H1 (cell line): ENCODE measurements at regions not wholly inside any gene's neighbourhood (a gene's known extent, or its start where the extent isn't known, plus 50 kb on each side); places are given as distances from the start of the nearest gene placed in this dataset.

Source experiments
- CTCF ChIA-PET: fragments of 300-600 bp; sonication (Branson Sonifier 250); formaldehyde crosslinking; loops from one replicate; lab custom pipeline; 2021; ENCODE audit not compliant: partially characterized antibody; lab: Charles Lee
- POLR2A ChIA-PET: fragments of 300-600 bp; sonication (Branson Sonifier 250); formaldehyde crosslinking; loops from one replicate; lab custom pipeline; 2021; ENCODE audit warnings: inconsistent platforms; ENCODE audit not compliant: partially characterized antibody; lab: Charles Lee
- DNase-seq, 2 experiments: peaks; one replicate each; pipeline versions ENCODE4 v3.0.0 to v3.0.0-alpha.2; 2010 to 2022; ENCODE audit warnings: low spot score in 2 of 2, low read depth in 1 of 2, mixed read lengths in 1 of 2
- FAIRE-seq: peaks from 2 replicates; lab custom pipeline; 2011; peaks lifted over from hg19 to GRCh38; lab: Jason Lieb, UNC
- H2AFZ ChIP-seq: 2 replicates; pipeline ENCODE4 v1.8.1; 2012; ENCODE audit warnings: low read length, inconsistent platforms
- H2AK5ac ChIP-seq: 2 replicates; pipeline ENCODE4 v1.6.1; 2013; ENCODE audit warnings: low read depth, low read length
- H2BK120ac ChIP-seq: replicated peaks from 2 replicates; pipeline ENCODE3; 2013; ENCODE audit warnings: low read depth, low read length, inconsistent platforms
- H2BK12ac ChIP-seq: 2 replicates; pipeline ENCODE4 v1.6.1; 2013; ENCODE audit warnings: low read depth, low read length
- H2BK15ac ChIP-seq: 2 replicates; pipeline ENCODE4 v1.6.1; 2013; ENCODE audit warnings: low read length
- H2BK20ac ChIP-seq: 2 replicates; pipeline ENCODE4 v1.6.1; 2013; ENCODE audit warnings: low read length
- H2BK5ac ChIP-seq: 2 replicates; pipeline ENCODE4 v1.6.1; 2013; ENCODE audit warnings: low read depth, low read length
- H3K14ac ChIP-seq: 2 replicates; pipeline ENCODE4 v1.6.1; 2013; ENCODE audit warnings: inconsistent platforms; ENCODE audit not compliant: insufficient read length
- H3K18ac ChIP-seq: 2 replicates; pipeline ENCODE4 v1.6.1; 2013; ENCODE audit warnings: low read length; ENCODE audit errors: extremely low read depth
- H3K23ac ChIP-seq: 2 replicates; pipeline ENCODE4 v1.6.1; 2013; ENCODE audit warnings: inconsistent platforms; ENCODE audit not compliant: insufficient read length
- H3K23me2 ChIP-seq: 2 replicates; pipeline ENCODE4 v1.6.1; 2013; ENCODE audit warnings: low read depth, low read length
- H3K27ac ChIP-seq: 2 replicates; pipeline ENCODE4 v1.6.1; 2011; ENCODE audit warnings: low read depth, low read length, inconsistent platforms
- H3K27me3 ChIP-seq, 4 experiments: replicated peaks in 1 of 4; 1 replicate in 1 of 4; 2 replicates in 3 of 4; pipeline versions ENCODE4 v1.6.1 to v1.8.1; 2011 to 2013; ENCODE audit warnings: low read length in 3 of 4, mild to moderate bottlenecking in 3 of 4, inconsistent platforms in 2 of 4, mixed read lengths in 2 of 4, moderate library complexity in 1 of 4; ENCODE audit not compliant: control insufficient read depth in 3 of 4, insufficient read depth in 3 of 4; ENCODE audit errors: extremely low read depth in 1 of 4
- H3K36me3 ChIP-seq, 4 experiments: 2 replicates each; pipeline versions ENCODE4 v1.6.1 to v1.8.1; 2011 to 2013; ENCODE audit warnings: mild to moderate bottlenecking in 4 of 4, low read length in 3 of 4, moderate library complexity in 2 of 4, control low read depth in 1 of 4, inconsistent platforms in 1 of 4; ENCODE audit not compliant: insufficient read depth in 4 of 4, control insufficient read depth in 2 of 4
- H3K4ac ChIP-seq: replicated peaks from 2 replicates; pipeline ENCODE3; 2013; ENCODE audit warnings: low read length, low read depth, mixed read lengths, inconsistent platforms; ENCODE audit not compliant: insufficient read length
- H3K4me1 ChIP-seq, 4 experiments: replicated peaks in 1 of 4; 1 replicate in 1 of 4; 2 replicates in 3 of 4; pipeline versions ENCODE4 v1.6.1 to v1.8.1; 2011 to 2013; ENCODE audit warnings: low read length in 3 of 4, inconsistent platforms in 2 of 4, mixed read lengths in 1 of 4; ENCODE audit not compliant: insufficient read depth in 4 of 4, control insufficient read depth in 3 of 4
- H3K4me2 ChIP-seq, 2 experiments: 2 replicates each; pipeline versions ENCODE4 v1.6.1 to v1.8.1; 2011 to 2013; ENCODE audit warnings: low read depth in 2 of 2, low read length in 2 of 2, control low read depth in 1 of 2, inconsistent platforms in 1 of 2, mild to moderate bottlenecking in 1 of 2; ENCODE audit not compliant: insufficient read depth in 1 of 2
- H3K4me3 ChIP-seq, 4 experiments: fragments of 200-600, 300-600 bp in 1 of 4; sonication (generic), shearing (Covaris generic), sonication (Bioruptor Twin) in 1 of 4; 2 replicates each; pipeline versions ENCODE4 v1.5.1 to v1.8.1; 2011 to 2016; ENCODE audit warnings: low read length in 4 of 4, low read depth in 3 of 4, control low read depth in 2 of 4, inconsistent platforms in 2 of 4, mild to moderate bottlenecking in 2 of 4, mixed read lengths in 1 of 4, moderate library complexity in 1 of 4; ENCODE audit not compliant: insufficient read depth in 2 of 4; ENCODE audit errors: extremely low read depth in 1 of 4
- H3K56ac ChIP-seq: replicated peaks from 2 replicates; pipeline ENCODE3; 2013; ENCODE audit warnings: low read depth, mild to moderate bottlenecking, mixed read lengths, low read length, inconsistent platforms; ENCODE audit not compliant: insufficient read length
- H3K79me1 ChIP-seq: 2 replicates; pipeline ENCODE4 v1.6.1; 2013; ENCODE audit warnings: low read depth, low read length, control low read depth
- H3K79me2 ChIP-seq, 2 experiments: 2 replicates each; pipeline versions ENCODE4 v1.6.1 to v1.8.1; 2012 to 2013; ENCODE audit warnings: low read length in 2 of 2, mild to moderate bottlenecking in 2 of 2, inconsistent platforms in 1 of 2; ENCODE audit not compliant: insufficient read depth in 2 of 2, control insufficient read depth in 1 of 2
- H3K9ac ChIP-seq, 4 experiments: replicated peaks in 1 of 4; 1 replicate in 1 of 4; 2 replicates in 3 of 4; pipeline versions ENCODE4 v1.6.1 to v1.8.1; 2011 to 2013; ENCODE audit warnings: low read depth in 3 of 4, low read length in 3 of 4, control low read depth in 2 of 4, mild to moderate bottlenecking in 2 of 4, moderate library complexity in 2 of 4, inconsistent platforms in 1 of 4; ENCODE audit errors: extremely low read depth in 1 of 4
- H3K9me3 ChIP-seq, 2 experiments: 2 replicates each; pipeline versions ENCODE4 v1.6.1 to v1.8.1; 2012 to 2013; ENCODE audit warnings: mild to moderate bottlenecking in 2 of 2, moderate library complexity in 2 of 2, control low read depth in 1 of 2, inconsistent platforms in 1 of 2, low read depth in 1 of 2, low read length in 1 of 2, mixed read lengths in 1 of 2; ENCODE audit not compliant: insufficient read depth in 2 of 2
- H4K20me1 ChIP-seq, 2 experiments: replicated peaks in 1 of 2; 2 replicates each; pipeline versions ENCODE3 to v1.8.1; 2011 to 2013; ENCODE audit warnings: inconsistent platforms in 2 of 2, low read length in 2 of 2, mild to moderate bottlenecking in 1 of 2; ENCODE audit not compliant: insufficient read depth in 2 of 2, control insufficient read depth in 1 of 2
- H4K5ac ChIP-seq: 2 replicates; pipeline ENCODE4 v1.6.1; 2013; ENCODE audit warnings: low read length, low read depth, mixed read lengths, inconsistent platforms; ENCODE audit not compliant: insufficient read length
- H4K8ac ChIP-seq: 2 replicates; pipeline ENCODE4 v1.8.0; 2013; ENCODE audit warnings: mild to moderate bottlenecking, moderate library complexity, low read length, inconsistent platforms; ENCODE audit not compliant: insufficient read depth; ENCODE audit errors: extremely low read depth
- H4K91ac ChIP-seq: replicated peaks from 2 replicates; pipeline ENCODE3; 2013; ENCODE audit warnings: low read length, mixed read lengths, inconsistent platforms; ENCODE audit not compliant: insufficient read length
- ASH2L ChIP-seq: fragments of 200-600, 300-600 bp; sonication (generic); IDR thresholded peaks from one replicate; pipeline ENCODE4 v1.7.1; 2017; ENCODE audit warnings: low read length
- CEBPB ChIP-seq: IDR thresholded peaks from 2 replicates; pipeline ENCODE4 v1.6.1; 2012; ENCODE audit warnings: low read depth, low read length
- CREB1 ChIP-seq: IDR thresholded peaks from 2 replicates; pipeline ENCODE4 v1.6.1; 2012; ENCODE audit warnings: inconsistent platforms
- FOSL1 ChIP-seq: IDR thresholded peaks from 2 replicates; pipeline ENCODE4 v1.6.1; 2011; ENCODE audit warnings: mild to moderate bottlenecking, low read depth, low read length, moderate library complexity; ENCODE audit not compliant: insufficient read depth
- HDAC2 ChIP-seq, 2 experiments: fragments of 300-600 bp in 1 of 2; sonication (generic) in 1 of 2; IDR thresholded peaks; 2 replicates each; pipeline ENCODE4 v1.6.1; 2011 to 2012; ENCODE audit warnings: low read depth in 2 of 2, low read length in 2 of 2, mild to moderate bottlenecking in 2 of 2, moderate library complexity in 2 of 2, borderline replicate concordance in 1 of 2, inconsistent platforms in 1 of 2
- JUND ChIP-seq: IDR thresholded peaks from 2 replicates; pipeline ENCODE4 v1.6.1; 2011; ENCODE audit warnings: mild to moderate bottlenecking, improper control_type of control experiment, low read length
- RFX5 ChIP-seq: IDR thresholded peaks from 2 replicates; pipeline ENCODE4 v1.6.1; 2011; ENCODE audit warnings: low read depth, low read length, improper control_type of control experiment, borderline replicate concordance
- SP2 ChIP-seq: IDR thresholded peaks from 2 replicates; pipeline ENCODE4 v1.6.1; 2012; ENCODE audit warnings: mild to moderate bottlenecking, low read length, inconsistent platforms
- SP4 ChIP-seq: IDR thresholded peaks from 2 replicates; pipeline ENCODE4 v1.6.1; 2012; ENCODE audit warnings: low read length, inconsistent platforms
- TBP ChIP-seq: IDR thresholded peaks from 2 replicates; pipeline ENCODE4 v1.6.1; 2011; ENCODE audit warnings: low read depth, low read length, improper control_type of control experiment
- WGBS, 2 experiments: shearing (Covaris generic) in 1 of 2; methylation state at CpG; one replicate each; pipeline versions ENCODE4 v1.1.6 to v1.1.7; 2013 to 2015; ENCODE audit warnings: low lambda C conversion rate in 2 of 2, mixed read lengths in 2 of 2, inconsistent platforms in 1 of 2, low coverage in 1 of 2, missing lambda C conversion rate in 1 of 2; ENCODE audit not compliant: insufficient replicate concordance in 2 of 2, insufficient coverage in 1 of 2, insufficient read length in 1 of 2; ENCODE audit errors: extremely low coverage in 1 of 2, missing lambda C conversion rate in 1 of 2; 5-methylcytosine and 5-hydroxymethylcytosine counted together

DNA sequence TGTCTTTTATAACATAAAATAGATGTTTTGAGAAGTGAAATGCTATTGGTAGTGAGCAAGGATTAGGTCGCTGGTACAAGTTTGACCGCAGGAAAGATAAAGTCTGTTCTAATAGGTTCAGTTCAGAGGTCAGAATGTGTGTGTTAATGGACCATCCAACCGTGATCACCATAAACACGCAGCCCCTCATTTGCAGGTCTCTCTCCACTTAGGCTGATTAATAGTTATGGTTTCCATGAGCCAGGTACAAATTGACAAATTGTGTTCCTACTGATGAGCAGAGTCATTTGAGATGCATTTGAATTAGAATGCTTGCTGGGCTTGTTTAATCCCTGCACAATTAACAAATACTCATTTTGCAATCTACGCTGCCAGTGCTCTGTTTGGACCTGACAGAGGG lies 318.1 kb upstream of the GOT2 start:
- Histone ChIP-seq H4K5ac (no peak overlapping the region), H3K9ac (no peak overlapping the region), H2BK12ac (no peak overlapping the region), H3K4me1 (no peaks in the 10 kb centered on the region), H3K36me3 (no peaks in the 10 kb centered on the region), H3K79me2 (no peaks in the 10 kb centered on the region), H2AFZ (no peak overlapping the region), H4K8ac (no peak overlapping the region), H3K14ac (no peak overlapping the region), H3K27ac (no peak overlapping the region), H3K23ac (no peak overlapping the region), H2BK20ac (no peak overlapping the region), H3K27me3 (no peaks in the 10 kb centered on the region), H3K23me2 (no peaks in the 10 kb centered on the region), H3K56ac (no peak overlapping the region), H3K4me3 (no peak overlapping the region), H4K91ac (no peak overlapping the region), H3K4ac (no peak overlapping the region), H2BK15ac (no peak overlapping the region), H4K20me1 (no peaks in the 10 kb centered on the region), H3K79me1 (no peaks in the 10 kb centered on the region), H3K4me2 (no peak overlapping the region), H2AK5ac (no peak overlapping the region), H2BK120ac (no peak overlapping the region), H2BK5ac (no peak overlapping the region), H3K18ac (no peak overlapping the region), H3K9me3 (no peaks in the 10 kb centered on the region)
- no peak for TF ChIP-seq JUND
- TF ChIP-seq ASH2L, result no peak
- TF ChIP-seq HDAC2 (IDR thresholded peaks at IDR 0.05; ENCODE audit: borderline replicate concordance in 1 of 2, low read depth in 2 of 2, low read length in 2 of 2), result no peak
- no peak for TF ChIP-seq TBP
- TF ChIP-seq CEBPB, result no peak
- no peak for TF ChIP-seq SP4
- no peak for TF ChIP-seq CREB1
- TF ChIP-seq FOSL1, result no peak
- TF ChIP-seq RFX5, result no peak
- TF ChIP-seq SP2, result no peak
- no peak for DNase-seq
- ChIA-PET POLR2A (no interaction called here), CTCF (no interaction called here)
- no peak for FAIRE-seq
- WGBS, 2 experiments, result 95% methylated on average over 5 of the region's 5 CpGs; no CpG with 5 or more reads in 1 of the 2 experiments
